Gastroesophageal sphincter (tissue), 3 donors: ENCODE measurements at regions not wholly inside any gene's neighbourhood (a gene's known extent, or its start where the extent isn't known, plus 50 kb on each side); places are given as distances from the start of the nearest gene placed in this dataset.

ENCODE experiments used
- CTCF ChIP-seq, 4 experiments: fragments of 200-600 bp in 2 of 4; fragments of 450-650 bp in 2 of 4; sonication (generic) in 1 of 4; IDR thresholded peaks; one replicate each; pipeline ENCODE4 v1.5.1; 2017 to 2019; ENCODE audit warnings: antibody characterized with exemption in 4 of 4, mild to moderate bottlenecking in 2 of 4, moderate library complexity in 2 of 4
- EP300 ChIP-seq: sonication (generic); formaldehyde crosslinking; IDR thresholded peaks from one replicate; pipeline ENCODE4 v1.6.1; 2017; ENCODE audit warnings: antibody characterized with exemption, mild to moderate bottlenecking
- POLR2A ChIP-seq, 2 donors: fragments of 450-650 bp; IDR thresholded peaks; one replicate each; pipeline ENCODE4 v1.6.1; 2017; ENCODE audit warnings: antibody characterized with exemption in 2 of 2, mild to moderate bottlenecking in 2 of 2, moderate library complexity in 1 of 2
- POLR2AphosphoS5 ChIP-seq: sonication (generic); formaldehyde crosslinking; IDR thresholded peaks from one replicate; pipeline ENCODE4 v1.6.1; 2017; ENCODE audit warnings: antibody characterized with exemption

GRCh38 chr2:157181234-157181633 lies 76.3 kb upstream of the GALNT5 start:
- TF ChIP-seq EP300: no peak
- no peak for TF ChIP-seq POLR2A (IDR thresholded peaks at IDR 0.05)
- TF ChIP-seq CTCF (IDR thresholded peaks at IDR 0.05): no peak
- TF ChIP-seq POLR2AphosphoS5: no peak
